Spinal cord (tissue), 9 donors: ENCODE measurements at regions not wholly inside any gene's neighbourhood (a gene's known extent, or its start where the extent isn't known, plus 50 kb on each side); places are given as distances from the start of the nearest gene placed in this dataset.
"Not testable (repeated sequence)": the region's sequence is repeated elsewhere in the genome, so short reads cannot be mapped to it uniquely, and the experiment has no call there.

ENCODE experiments used
- DNase-seq, 6 donors: peaks; one replicate each; pipeline versions ENCODE4 v3.0.0 to v3.0.0-alpha.2; 2013 to 2015; ENCODE audit warnings: low spot score in 6 of 6, low read depth in 4 of 6
- H3K27ac ChIP-seq: one replicate; pipeline ENCODE4 v1.5.1; 2013; ENCODE audit warnings: low read depth, low read length, control low read depth
- H3K27me3 ChIP-seq: one replicate; pipeline ENCODE4 v1.6.1; 2013; ENCODE audit warnings: low read length; ENCODE audit not compliant: control insufficient read depth, insufficient read depth
- H3K36me3 ChIP-seq: one replicate; pipeline ENCODE4 v1.6.1; 2013; ENCODE audit warnings: low read length; ENCODE audit not compliant: control insufficient read depth, insufficient read depth
- H3K4me1 ChIP-seq: one replicate; pipeline ENCODE4 v1.6.1; 2013; ENCODE audit warnings: low read length; ENCODE audit not compliant: control insufficient read depth, insufficient read depth
- H3K4me3 ChIP-seq: one replicate; pipeline ENCODE4 v1.5.1; 2013; ENCODE audit warnings: low read depth, low read length, control low read depth
- H3K9me3 ChIP-seq: one replicate; pipeline ENCODE4 v1.6.1; 2013; ENCODE audit warnings: low read length; ENCODE audit not compliant: control insufficient read depth, insufficient read depth
- WGBS: methylation state at CpG from one replicate; pipeline ENCODE4 v1.1.5; 2013; ENCODE audit warnings: missing lambda C conversion rate; ENCODE audit not compliant: insufficient coverage; 5-methylcytosine and 5-hydroxymethylcytosine counted together
- donor health status: healthy.

GRCh38 chr14:101088714-101089113, 185.2 kb upstream of the RTL1 start:
- Histone ChIP-seq H3K9me3 (no peaks in the 10 kb centered on the region), H3K27ac (no peak overlapping the region), H3K36me3 (no peaks in the 10 kb centered on the region), H3K27me3 (no peaks in the 10 kb centered on the region), H3K4me1 (no peaks in the 10 kb centered on the region), H3K4me3 (no peak overlapping the region)
- WGBS, result 95% methylated on average over 2 of the region's 3 CpGs
- DNase-seq, result no peak

GRCh38 chr14:101090478-101090877, 187.0 kb upstream of the RTL1 start:
- not testable (repeated sequence) for H3K4me3 ChIP-seq, DNase-seq, H3K4me1 ChIP-seq, H3K9me3 ChIP-seq, H3K27ac ChIP-seq, H3K36me3 ChIP-seq, H3K27me3 ChIP-seq
- 94% methylated on average over 5 of the region's 11 CpGs for WGBS

- Histone ChIP-seq H3K4me1 (no peaks in the 10 kb centered on the region), H3K27ac (no peak overlapping the region), H3K36me3 (no peaks in the 10 kb centered on the region), H3K4me3 (no peak overlapping the region), H3K27me3 (no peaks in the 10 kb centered on the region), H3K9me3 (no peaks in the 10 kb centered on the region)
- WGBS, result no CpG with 5 or more reads among the region's 2 CpGs
- no peak for DNase-seq
Observed at GRCh38 chr14:101090976-101091375, 187.5 kb upstream of the RTL1 start.

GRCh38 chr14:101094916-101095315, 191.4 kb upstream of the RTL1 start:
- H3K4me3 ChIP-seq, H3K9me3 ChIP-seq, H3K27me3 ChIP-seq, H3K27ac ChIP-seq, DNase-seq, H3K4me1 ChIP-seq, H3K36me3 ChIP-seq: not testable (repeated sequence)
- WGBS, result 93% methylated on average over 6 of the region's 6 CpGs

- H3K27me3 ChIP-seq, result no peaks in the 10 kb centered on the region
- DNase-seq, result no peak
- WGBS, result 92% methylated on average over 2 of the region's 2 CpGs
- H3K27ac ChIP-seq, result no peak overlapping the region
- H3K36me3 ChIP-seq, result no peaks in the 10 kb centered on the region
- H3K4me1 ChIP-seq, result no peaks in the 10 kb centered on the region
- no peaks in the 10 kb centered on the region for H3K9me3 ChIP-seq
- no peak overlapping the region for H3K4me3 ChIP-seq
Observed at GRCh38 chr14:101096551-101096950, 193.0 kb upstream of the RTL1 start.

GRCh38 chr14:101097109-101097793, 193.7 kb upstream of the RTL1 start:
- Histone ChIP-seq H3K27ac (no peak overlapping the region), H3K4me3 (no peak overlapping the region), H3K4me1 (no peaks in the 10 kb centered on the region), H3K27me3 (no peaks in the 10 kb centered on the region), H3K9me3 (no peaks in the 10 kb centered on the region), H3K36me3 (no peaks in the 10 kb centered on the region)
- DNase-seq, result no peak
- no CpG with 5 or more reads among the region's 3 CpGs for WGBS

GRCh38 chr14:101098177-101098576, 194.7 kb upstream of the RTL1 start:
- WGBS, result 65% methylated on average over 2 of the region's 3 CpGs

GRCh38 chr14:101098641-101099040, 195.1 kb upstream of the RTL1 start:
- no peak for DNase-seq
- no CpG with 5 or more reads among the region's 2 CpGs for WGBS

More at GRCh38 chr14:101098177-101098576, 194.7 kb upstream of the RTL1 start:
- H3K9me3 ChIP-seq, result no peaks in the 10 kb centered on the region
- no peaks in the 10 kb centered on the region for H3K4me1 ChIP-seq
- no peak overlapping the region for H3K27ac ChIP-seq
- H3K27me3 ChIP-seq, result no peaks in the 10 kb centered on the region
- DNase-seq, result no peak
- H3K36me3 ChIP-seq, result no peaks in the 10 kb centered on the region
- no peak overlapping the region for H3K4me3 ChIP-seq

GRCh38 chr14:101101456-101102056, 198.0 kb upstream of the RTL1 start:
- H3K4me1 ChIP-seq, result peaks cover 3% of the 10 kb centered on the region
- H3K9me3 ChIP-seq, result no peaks in the 10 kb centered on the region
- 93% methylated on average over 4 of the region's 5 CpGs for WGBS
- no peaks in the 10 kb centered on the region for H3K27me3 ChIP-seq
- H3K4me3 ChIP-seq, result no peak overlapping the region
- H3K27ac ChIP-seq, result no peak overlapping the region
- H3K36me3 ChIP-seq, result no peaks in the 10 kb centered on the region
- no peak for DNase-seq

More at GRCh38 chr14:101098641-101099040, 195.1 kb upstream of the RTL1 start:
- Histone ChIP-seq H3K4me3 (no peak overlapping the region), H3K4me1 (peaks cover 3% of the 10 kb centered on the region), H3K27ac (no peak overlapping the region), H3K36me3 (no peaks in the 10 kb centered on the region), H3K27me3 (no peaks in the 10 kb centered on the region), H3K9me3 (no peaks in the 10 kb centered on the region)

- no peaks in the 10 kb centered on the region for H3K27me3 ChIP-seq
- H3K4me3 ChIP-seq, result no peak overlapping the region
Observed at GRCh38 chr14:101102875-101103274, 199.4 kb upstream of the RTL1 start.

More at GRCh38 chr14:101102875-101103274, 199.4 kb upstream of the RTL1 start:
- Histone ChIP-seq H3K9me3 (no peaks in the 10 kb centered on the region), H3K4me1 (peaks cover 3% of the 10 kb centered on the region), H3K27ac (no peak overlapping the region), H3K36me3 (no peaks in the 10 kb centered on the region)
- 86% methylated on average over 9 of the region's 9 CpGs for WGBS
- DNase-seq, result no peak
